SHP77 treated with DMSO at 0.1 percent for 48 hours (cell line): ENCODE measurements at regions not wholly inside any gene's neighbourhood (a gene's known extent, or its start where the extent isn't known, plus 50 kb on each side); places are given as distances from the start of the nearest gene placed in this dataset.

Experiments
- DNase-seq: peaks from one replicate; lab custom pipeline; 2025; lab: John Stamatoyannopoulos, UW

- DNase-seq = no peak
These were observed 991.6 kb downstream of the SLC6A15 start for GRCh38 chr12:83920821-83921547.

DNA sequence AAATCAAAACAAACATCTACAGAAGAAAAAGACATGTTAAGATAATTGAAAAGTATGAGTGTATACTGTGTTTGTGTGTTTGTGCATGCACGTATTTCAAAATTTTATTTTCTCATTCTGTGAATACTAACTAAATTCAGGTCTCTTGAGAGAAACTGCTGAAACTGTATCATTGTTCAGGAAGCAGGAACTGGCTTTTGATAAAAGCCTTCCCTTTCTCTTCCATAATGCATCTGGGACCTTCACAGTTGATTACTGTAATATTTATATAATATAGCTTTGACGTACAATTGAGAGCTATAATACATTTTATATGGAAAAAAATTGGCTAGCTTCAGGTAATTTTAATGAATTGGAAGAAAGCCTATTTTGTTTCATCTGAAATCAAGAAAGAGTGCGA, 993.5 kb downstream of the SLC6A15 start:
- no peak for DNase-seq

DNA sequence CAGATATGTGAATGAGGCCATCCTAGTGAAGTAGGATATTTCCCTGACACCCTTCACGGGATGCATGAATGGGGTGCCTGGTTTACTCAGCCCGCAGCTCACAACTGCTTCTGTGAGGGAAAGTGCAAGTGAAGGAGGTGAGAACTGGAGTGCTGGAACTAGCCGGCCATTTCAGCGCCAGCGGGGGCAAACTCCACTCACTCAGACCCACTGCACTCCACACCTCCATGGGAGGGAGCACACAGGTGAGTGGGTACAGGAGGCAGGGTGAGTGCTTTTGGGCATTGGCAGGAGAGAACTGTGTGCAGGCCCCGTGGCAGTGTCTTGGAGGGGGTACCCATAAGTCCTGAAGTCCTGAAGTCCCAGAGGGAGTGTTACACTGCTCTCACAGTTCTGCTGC, 1008.4 kb downstream of the SLC6A15 start:
- DNase-seq = no peak

DNA sequence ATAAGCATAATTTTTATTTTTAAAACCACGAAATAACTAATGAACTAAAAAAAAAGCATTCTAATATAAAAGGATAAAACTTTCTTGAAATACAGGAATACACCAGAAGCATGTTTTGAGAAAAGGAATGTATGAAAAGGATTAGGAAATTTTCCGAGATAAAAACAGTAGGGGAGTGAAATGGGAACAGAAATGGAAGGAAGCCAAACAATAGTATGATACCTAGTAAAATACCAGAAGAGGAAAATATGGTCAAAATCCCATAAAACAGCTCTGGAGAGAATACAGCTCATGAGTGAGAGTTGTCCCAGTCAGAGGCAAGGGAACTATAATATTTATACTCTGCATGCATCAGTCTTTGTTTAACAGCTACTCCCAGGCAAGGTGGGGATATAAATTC, 1016.2 kb downstream of the SLC6A15 start:
- no peak for DNase-seq

GRCh38 chr12:83893101-83893500, 1019.5 kb downstream of the SLC6A15 start:
- DNase-seq = no peak

GRCh38 chr12:83889745-83890144, 1022.9 kb downstream of the SLC6A15 start:
- no peak for DNase-seq

- no peak for DNase-seq
These were observed 1026.1 kb downstream of the SLC6A15 start for GRCh38 chr12:83886479-83886878.

DNA sequence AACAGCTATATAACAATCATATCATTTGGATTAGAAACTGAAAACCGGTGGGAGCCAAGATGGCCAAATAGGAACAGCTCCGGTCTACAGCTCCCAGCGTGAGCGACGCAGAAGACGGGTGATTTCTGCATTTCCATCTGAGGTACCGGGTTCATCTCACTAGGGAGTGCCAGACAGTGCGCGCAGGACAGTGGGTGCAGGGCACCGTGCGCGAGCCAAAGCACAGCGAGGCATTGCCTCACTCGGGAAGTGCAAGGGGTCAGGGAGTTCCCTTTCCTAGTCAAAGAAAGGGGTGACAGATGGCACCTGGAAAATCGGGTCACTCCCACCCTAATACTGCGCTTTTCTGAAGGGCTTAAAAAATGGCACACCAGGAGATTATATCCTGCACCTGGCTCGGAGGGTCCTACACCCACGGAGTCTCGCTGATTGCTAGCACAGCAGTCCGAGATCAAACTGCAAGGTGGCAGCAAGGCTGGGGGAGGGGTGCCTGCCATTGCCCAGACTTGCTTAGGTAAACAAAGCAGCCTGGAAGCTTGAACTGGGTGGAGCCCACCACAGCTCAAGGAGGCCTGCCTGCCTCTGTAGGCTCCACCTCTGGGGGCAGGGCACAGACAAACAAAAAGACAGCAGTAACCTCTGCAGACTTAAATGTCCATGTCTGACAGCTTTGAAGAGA, 1041.5 kb downstream of the SLC6A15 start:
- DNase-seq = peak; percentile 57

- no peak for DNase-seq
These were observed 1046.1 kb downstream of the SLC6A15 start for GRCh38 chr12:83866477-83866876.

GRCh38 chr12:83865431-83865830, 1047.2 kb downstream of the SLC6A15 start:
- DNase-seq = no peak

DNA sequence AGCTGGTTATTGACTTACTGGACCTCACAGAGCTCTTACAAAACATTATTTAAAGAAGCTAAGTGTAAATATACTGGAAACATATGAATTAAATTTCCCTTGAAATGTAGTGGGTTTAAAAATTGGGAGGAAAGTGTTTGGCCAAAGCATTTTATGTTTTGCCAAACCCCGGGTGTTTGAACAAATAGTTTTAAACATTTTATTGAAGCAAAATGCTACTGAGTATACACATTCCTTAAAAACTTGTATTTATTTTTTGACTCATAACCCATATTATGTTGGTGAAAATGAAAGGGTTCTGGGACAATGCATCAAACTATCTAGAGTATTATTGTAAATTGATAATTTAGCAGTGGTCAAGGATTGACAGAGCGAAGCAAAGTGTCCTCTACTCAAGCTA, 1048.5 kb downstream of the SLC6A15 start:
- no peak for DNase-seq

DNA sequence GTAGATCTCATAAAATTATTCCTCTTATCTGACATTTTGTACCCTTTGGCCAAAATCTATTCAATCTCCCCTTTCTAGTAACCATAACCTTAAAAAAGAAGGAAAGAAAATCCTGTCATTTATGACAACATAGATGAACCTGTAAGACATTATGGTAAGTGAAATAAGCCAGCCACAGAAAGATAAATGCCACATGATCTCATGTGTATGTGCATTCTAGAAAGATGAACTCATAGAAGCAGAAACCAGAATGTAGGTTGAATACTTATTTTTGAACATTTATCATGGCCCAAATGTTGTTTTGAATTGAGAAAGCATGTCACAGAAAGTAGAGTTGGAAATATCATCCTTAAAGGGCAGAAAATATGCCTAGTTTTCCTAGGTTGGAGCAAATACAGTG, 1053.6 kb downstream of the SLC6A15 start:
- DNase-seq = no peak

DNA sequence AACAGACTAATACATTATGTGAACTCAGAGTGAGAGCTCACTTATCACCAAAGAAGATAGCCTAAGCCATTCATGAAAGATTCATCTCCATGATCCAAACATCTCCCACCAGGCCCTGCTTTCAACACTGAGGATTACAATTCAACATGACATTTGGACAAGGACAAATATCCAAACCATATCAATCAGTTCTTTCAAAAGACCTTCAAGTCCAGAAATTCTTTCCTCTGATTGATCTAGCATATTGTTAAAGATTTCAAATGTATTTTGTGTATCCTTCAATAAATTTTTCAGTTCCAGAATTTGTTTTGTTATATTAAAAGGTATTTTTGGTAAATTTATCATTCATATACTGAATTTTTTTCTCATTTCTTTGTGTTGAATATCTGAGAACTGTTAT, 1055.8 kb downstream of the SLC6A15 start:
- no peak for DNase-seq

DNA sequence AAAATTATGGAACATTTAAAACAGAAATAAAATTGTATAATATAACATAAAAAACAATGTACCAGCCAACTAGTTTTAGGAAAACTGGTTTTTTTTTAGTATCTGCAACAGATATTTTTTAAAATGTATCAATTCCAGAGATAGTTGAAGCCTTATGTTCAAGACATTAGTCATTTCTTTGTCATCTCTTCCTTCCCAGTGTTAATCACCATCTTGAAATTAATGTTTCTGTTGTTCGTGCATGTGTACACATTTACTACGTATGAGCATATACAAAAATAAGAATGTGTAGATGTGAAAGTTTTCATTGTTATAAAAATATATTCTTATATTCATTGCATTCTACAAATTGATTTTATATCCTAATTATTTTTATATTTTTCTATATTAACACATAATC, 1062.1 kb downstream of the SLC6A15 start:
- DNase-seq = no peak

GRCh38 chr12:83848702-83849101, 1063.9 kb downstream of the SLC6A15 start:
- no peak for DNase-seq

DNA sequence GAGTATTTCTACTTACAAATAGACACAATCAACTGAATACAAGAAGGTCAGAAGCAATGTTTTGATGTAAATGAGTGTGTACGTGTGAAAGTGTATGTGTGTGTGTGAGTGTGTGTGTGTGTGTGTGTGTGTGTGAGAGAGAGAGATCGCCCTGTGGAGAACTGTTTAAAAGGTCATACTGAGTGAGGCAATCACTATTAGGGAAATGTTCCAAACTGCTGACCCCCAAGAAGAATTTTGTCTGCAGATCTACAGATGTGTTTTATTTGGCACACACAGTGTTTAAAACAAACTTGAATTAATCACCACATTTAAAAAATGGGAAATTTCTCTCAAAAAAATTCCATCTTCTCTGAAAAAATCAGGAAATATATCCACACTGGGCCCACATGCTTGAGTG, 1069.1 kb downstream of the SLC6A15 start:
- no peak for DNase-seq

DNA sequence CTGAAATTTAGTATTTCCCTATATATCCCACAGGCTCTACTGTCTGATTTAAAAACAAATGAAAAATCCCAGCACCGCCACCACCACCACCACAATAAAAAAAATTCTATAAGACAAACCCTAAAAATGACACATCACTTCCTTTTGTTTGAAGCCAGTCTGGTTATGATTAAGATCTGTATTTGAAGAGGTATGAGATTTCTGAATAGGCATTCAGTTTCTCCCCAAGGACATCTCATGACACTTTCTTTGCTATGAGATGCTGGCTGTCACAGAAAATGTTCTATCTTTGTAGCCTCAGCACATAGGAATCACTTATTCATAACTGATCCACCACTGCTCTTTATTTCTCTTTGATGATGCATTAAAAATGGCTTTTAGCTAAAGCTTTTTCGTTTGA, 1071.0 kb downstream of the SLC6A15 start:
- DNase-seq = no peak

DNA sequence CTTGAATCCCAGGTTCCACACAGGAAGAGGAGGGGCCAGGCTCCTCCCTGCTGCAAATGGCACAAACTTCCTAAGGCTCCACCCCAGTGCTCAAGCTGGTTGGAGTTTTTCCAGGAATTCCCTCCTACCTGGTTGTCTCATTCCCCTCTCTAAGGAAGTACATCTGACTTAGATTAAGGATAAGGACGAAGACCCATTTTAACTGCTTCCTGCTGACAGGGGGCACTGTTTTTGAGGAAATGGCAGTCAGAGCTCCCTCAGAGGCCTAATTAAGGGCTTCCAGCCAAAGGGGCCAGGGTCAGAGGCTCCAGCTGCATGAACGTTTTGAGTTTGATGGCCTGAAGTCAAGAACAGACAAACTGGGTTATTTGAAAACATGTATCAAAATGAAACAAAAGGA, 1084.7 kb downstream of the SLC6A15 start:
- peak; percentile 19 for DNase-seq

GRCh38 chr12:83827193-83827592, 1085.4 kb downstream of the SLC6A15 start:
- no peak for DNase-seq

- no peak for DNase-seq
These were observed 1086.5 kb downstream of the SLC6A15 start for GRCh38 chr12:83826112-83826511.

- DNase-seq = no peak
These were observed 1089.1 kb downstream of the SLC6A15 start for GRCh38 chr12:83823386-83824045.

DNA sequence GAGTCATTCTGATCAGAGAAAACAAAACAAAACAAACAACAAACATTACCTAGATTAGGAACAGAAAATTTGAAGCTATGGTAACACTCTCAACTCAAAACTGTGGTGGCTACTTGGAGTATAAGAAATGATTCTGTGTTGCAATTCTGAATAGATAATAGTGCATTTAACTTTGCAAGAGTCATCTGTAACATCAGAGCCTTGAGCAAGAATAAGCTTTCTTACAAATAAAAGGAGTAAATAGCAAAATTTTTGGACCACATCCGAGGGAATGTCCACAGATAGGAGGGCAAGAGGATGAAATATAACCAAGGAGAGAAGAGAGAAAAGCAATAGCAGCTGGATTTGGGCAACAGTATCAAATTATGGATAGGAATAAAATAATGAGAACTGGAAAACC, 1090.6 kb downstream of the SLC6A15 start:
- DNase-seq = no peak

GRCh38 chr12:83818881-83819280, 1093.7 kb downstream of the SLC6A15 start:
- no peak for DNase-seq
